ENCODE measurements at regions not wholly inside any gene's neighbourhood (a gene's known extent, or its start where the extent isn't known, plus 50 kb on each side); places are given as distances from the start of the nearest gene placed in this dataset.

GRCh38 chr9:131794393-131794792 lies 54.5 kb upstream of the RAPGEF1 start:
- TF ChIP-seq POLR2A (IDR thresholded peaks at IDR 0.05) (no peak), CTCF (IDR thresholded peaks at IDR 0.05) (no peak)
- no peak overlapping the region for H3K4me3 ChIP-seq
- H3K27me3 ChIP-seq: no peaks in the 10 kb centered on the region
- no peaks in the 10 kb centered on the region for H3K36me3 ChIP-seq
- DNase-seq: no peak
- H3K27ac ChIP-seq: no peak overlapping the region
- H3K4me1 ChIP-seq: no peaks in the 10 kb centered on the region
- peaks cover 0 to 5% (median 0%) of the 10 kb centered on the region in 4 donors for H3K9me3 ChIP-seq

- TF ChIP-seq CTCF (IDR thresholded peaks at IDR 0.05): no peak
- TF ChIP-seq POLR2A (IDR thresholded peaks at IDR 0.05): no peak
- no peak overlapping the region for H3K27ac ChIP-seq
- no peaks in the 10 kb centered on the region for H3K36me3 ChIP-seq
- H3K4me3 ChIP-seq: no peak overlapping the region
- no peaks in the 10 kb centered on the region for H3K27me3 ChIP-seq
- no peak for DNase-seq
- no peaks in the 10 kb centered on the region for H3K4me1 ChIP-seq
- H3K9me3 ChIP-seq: peaks cover 0 to 5% (median 0%) of the 10 kb centered on the region in 4 donors
Observed at GRCh38 chr9:131791542-131792254, 51.8 kb upstream of the RAPGEF1 start.
